HL-60 (cell line): ENCODE measurements at regions not wholly inside any gene's neighbourhood (a gene's known extent, or its start where the extent isn't known, plus 50 kb on each side); places are given as distances from the start of the nearest gene placed in this dataset.

Source experiments
- GABPA ChIP-seq: IDR thresholded peaks from 2 replicates; pipeline ENCODE4 v1.6.1; 2012; ENCODE audit warnings: low read depth
- POLR2AphosphoS5 ChIP-seq: IDR thresholded peaks from 2 replicates; pipeline ENCODE4 v1.6.1; 2012; ENCODE audit warnings: low read depth
- TF ChIP-seq, protein P1 (sequence below): IDR thresholded peaks from one replicate; pipeline ENCODE4 v1.5.1; 2011; ENCODE audit warnings: low read length, control low read depth, inconsistent platforms; ENCODE audit not compliant: insufficient read depth
- TF ChIP-seq, protein P2 (sequence below): IDR thresholded peaks from 2 replicates; pipeline ENCODE4 v1.6.1; 2012; ENCODE audit warnings: low read depth; ENCODE audit not compliant: insufficient replicate concordance

DNA sequence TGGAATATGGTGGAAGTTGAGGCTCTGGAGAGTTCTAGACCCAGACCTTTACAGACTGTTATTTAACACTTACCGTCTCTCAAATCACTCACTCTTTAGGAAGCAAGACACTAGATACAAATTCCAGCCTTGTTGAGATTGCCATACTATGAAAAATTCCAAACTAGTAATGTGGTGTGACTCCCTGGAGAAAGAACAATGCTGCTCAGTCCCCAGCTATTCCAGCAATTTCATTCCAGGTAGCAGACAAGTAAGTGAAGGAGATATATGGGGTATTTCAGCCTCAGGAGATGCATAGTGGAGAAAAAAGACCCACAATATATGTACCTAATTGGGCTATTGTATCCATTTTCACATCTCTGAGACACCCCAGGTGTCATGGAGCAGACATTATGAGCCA, 678.9 kb upstream of the LMO3 start:
- TF ChIP-seq, protein P1, sequence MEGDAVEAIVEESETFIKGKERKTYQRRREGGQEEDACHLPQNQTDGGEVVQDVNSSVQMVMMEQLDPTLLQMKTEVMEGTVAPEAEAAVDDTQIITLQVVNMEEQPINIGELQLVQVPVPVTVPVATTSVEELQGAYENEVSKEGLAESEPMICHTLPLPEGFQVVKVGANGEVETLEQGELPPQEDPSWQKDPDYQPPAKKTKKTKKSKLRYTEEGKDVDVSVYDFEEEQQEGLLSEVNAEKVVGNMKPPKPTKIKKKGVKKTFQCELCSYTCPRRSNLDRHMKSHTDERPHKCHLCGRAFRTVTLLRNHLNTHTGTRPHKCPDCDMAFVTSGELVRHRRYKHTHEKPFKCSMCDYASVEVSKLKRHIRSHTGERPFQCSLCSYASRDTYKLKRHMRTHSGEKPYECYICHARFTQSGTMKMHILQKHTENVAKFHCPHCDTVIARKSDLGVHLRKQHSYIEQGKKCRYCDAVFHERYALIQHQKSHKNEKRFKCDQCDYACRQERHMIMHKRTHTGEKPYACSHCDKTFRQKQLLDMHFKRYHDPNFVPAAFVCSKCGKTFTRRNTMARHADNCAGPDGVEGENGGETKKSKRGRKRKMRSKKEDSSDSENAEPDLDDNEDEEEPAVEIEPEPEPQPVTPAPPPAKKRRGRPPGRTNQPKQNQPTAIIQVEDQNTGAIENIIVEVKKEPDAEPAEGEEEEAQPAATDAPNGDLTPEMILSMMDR, result no peak
- TF ChIP-seq GABPA (no peak), POLR2AphosphoS5 (no peak)
- TF ChIP-seq, protein P2, sequence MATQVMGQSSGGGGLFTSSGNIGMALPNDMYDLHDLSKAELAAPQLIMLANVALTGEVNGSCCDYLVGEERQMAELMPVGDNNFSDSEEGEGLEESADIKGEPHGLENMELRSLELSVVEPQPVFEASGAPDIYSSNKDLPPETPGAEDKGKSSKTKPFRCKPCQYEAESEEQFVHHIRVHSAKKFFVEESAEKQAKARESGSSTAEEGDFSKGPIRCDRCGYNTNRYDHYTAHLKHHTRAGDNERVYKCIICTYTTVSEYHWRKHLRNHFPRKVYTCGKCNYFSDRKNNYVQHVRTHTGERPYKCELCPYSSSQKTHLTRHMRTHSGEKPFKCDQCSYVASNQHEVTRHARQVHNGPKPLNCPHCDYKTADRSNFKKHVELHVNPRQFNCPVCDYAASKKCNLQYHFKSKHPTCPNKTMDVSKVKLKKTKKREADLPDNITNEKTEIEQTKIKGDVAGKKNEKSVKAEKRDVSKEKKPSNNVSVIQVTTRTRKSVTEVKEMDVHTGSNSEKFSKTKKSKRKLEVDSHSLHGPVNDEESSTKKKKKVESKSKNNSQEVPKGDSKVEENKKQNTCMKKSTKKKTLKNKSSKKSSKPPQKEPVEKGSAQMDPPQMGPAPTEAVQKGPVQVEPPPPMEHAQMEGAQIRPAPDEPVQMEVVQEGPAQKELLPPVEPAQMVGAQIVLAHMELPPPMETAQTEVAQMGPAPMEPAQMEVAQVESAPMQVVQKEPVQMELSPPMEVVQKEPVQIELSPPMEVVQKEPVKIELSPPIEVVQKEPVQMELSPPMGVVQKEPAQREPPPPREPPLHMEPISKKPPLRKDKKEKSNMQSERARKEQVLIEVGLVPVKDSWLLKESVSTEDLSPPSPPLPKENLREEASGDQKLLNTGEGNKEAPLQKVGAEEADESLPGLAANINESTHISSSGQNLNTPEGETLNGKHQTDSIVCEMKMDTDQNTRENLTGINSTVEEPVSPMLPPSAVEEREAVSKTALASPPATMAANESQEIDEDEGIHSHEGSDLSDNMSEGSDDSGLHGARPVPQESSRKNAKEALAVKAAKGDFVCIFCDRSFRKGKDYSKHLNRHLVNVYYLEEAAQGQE, result no peak
